PFSK-1 (cell line): ENCODE measurements at regions not wholly inside any gene's neighbourhood (a gene's known extent, or its start where the extent isn't known, plus 50 kb on each side); places are given as distances from the start of the nearest gene placed in this dataset.

Experiments
- FOXP2 ChIP-seq: optimal IDR thresholded peaks from 2 replicates; pipeline ENCODE3; 2011; ENCODE audit warnings: borderline replicate concordance, control low read depth, inconsistent platforms; ENCODE audit not compliant: insufficient read depth; ENCODE audit errors: extremely low read length, extremely low read depth
- POLR2AphosphoS5 ChIP-seq: IDR thresholded peaks from 2 replicates; pipeline ENCODE4 v1.6.1; 2012; ENCODE audit warnings: low read depth, mild to moderate bottlenecking, control low read depth, low read length, moderate library complexity
- SIN3A ChIP-seq: IDR thresholded peaks from 2 replicates; pipeline ENCODE4 v1.6.1; 2012; ENCODE audit warnings: mild to moderate bottlenecking, low read length, moderate library complexity, borderline replicate concordance; ENCODE audit not compliant: insufficient read depth
- TAF1 ChIP-seq: IDR thresholded peaks from 2 replicates; pipeline ENCODE4 v1.6.1; 2012; ENCODE audit warnings: low read length, control low read depth, borderline replicate concordance; ENCODE audit not compliant: insufficient read depth
- TF ChIP-seq, protein P1 (sequence below), 2 experiments: IDR thresholded peaks; 2 replicates each; pipeline versions ENCODE4 v1.6.1 to v1.8.0; 2011 to 2012; ENCODE audit warnings: low read depth in 2 of 2, low read length in 2 of 2, control low read depth in 1 of 2, inconsistent platforms in 1 of 2, mild to moderate bottlenecking in 1 of 2, moderate library complexity in 1 of 2; ENCODE audit not compliant: insufficient read depth in 1 of 2

DNA sequence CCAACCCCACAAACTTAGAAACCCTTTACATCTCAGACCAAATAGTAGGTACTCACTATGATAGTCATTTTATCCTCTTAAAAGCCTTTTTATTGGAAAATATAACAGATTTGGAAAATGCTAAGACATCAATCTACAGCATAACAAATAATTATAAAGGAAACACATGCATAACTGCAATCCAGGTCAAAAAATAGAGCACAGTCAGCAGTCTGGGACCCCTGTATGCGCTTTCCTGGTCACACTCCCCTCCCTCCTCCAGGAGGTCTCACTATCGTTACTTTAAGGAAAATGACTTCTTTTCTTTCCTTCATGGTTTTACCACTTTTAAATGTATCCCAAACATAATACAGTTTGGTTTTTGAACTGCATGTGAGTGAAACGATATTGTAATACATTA, 90.5 kb upstream of the CCDC150 start:
- TF ChIP-seq TAF1 (no peak), SIN3A (no peak), POLR2AphosphoS5 (no peak), FOXP2 (no peak)
- TF ChIP-seq, protein P1, sequence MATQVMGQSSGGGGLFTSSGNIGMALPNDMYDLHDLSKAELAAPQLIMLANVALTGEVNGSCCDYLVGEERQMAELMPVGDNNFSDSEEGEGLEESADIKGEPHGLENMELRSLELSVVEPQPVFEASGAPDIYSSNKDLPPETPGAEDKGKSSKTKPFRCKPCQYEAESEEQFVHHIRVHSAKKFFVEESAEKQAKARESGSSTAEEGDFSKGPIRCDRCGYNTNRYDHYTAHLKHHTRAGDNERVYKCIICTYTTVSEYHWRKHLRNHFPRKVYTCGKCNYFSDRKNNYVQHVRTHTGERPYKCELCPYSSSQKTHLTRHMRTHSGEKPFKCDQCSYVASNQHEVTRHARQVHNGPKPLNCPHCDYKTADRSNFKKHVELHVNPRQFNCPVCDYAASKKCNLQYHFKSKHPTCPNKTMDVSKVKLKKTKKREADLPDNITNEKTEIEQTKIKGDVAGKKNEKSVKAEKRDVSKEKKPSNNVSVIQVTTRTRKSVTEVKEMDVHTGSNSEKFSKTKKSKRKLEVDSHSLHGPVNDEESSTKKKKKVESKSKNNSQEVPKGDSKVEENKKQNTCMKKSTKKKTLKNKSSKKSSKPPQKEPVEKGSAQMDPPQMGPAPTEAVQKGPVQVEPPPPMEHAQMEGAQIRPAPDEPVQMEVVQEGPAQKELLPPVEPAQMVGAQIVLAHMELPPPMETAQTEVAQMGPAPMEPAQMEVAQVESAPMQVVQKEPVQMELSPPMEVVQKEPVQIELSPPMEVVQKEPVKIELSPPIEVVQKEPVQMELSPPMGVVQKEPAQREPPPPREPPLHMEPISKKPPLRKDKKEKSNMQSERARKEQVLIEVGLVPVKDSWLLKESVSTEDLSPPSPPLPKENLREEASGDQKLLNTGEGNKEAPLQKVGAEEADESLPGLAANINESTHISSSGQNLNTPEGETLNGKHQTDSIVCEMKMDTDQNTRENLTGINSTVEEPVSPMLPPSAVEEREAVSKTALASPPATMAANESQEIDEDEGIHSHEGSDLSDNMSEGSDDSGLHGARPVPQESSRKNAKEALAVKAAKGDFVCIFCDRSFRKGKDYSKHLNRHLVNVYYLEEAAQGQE (IDR thresholded peaks at IDR 0.05; ENCODE audit: insufficient read depth in 1 of 2, low read depth in 2 of 2, low read length in 2 of 2): no peak
